ENCODE measurements at regions not wholly inside any gene's neighbourhood (a gene's known extent, or its start where the extent isn't known, plus 50 kb on each side); places are given as distances from the start of the nearest gene placed in this dataset.

DNA sequence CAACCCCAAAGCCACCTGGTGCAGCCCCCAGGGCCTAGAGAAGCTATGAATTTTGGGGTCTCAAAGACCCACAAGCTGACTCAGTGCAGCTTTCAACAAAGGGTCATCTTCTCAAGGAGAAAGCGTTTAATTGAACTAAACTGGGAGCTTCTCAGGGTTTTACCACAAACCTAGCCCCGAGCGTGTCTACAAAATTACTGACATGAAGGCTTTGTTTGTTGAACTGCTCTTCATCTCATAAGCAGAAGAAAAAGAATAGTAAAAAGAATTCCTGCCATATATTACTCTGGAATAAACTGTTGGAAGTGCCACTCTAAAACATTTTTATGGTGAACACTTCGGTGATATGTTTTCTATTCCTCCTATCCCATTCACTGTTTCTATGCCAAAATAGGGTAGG, 50.8 kb upstream of the INCENP start:
- no peak for TF ChIP-seq EZH2 (IDR thresholded peaks at IDR 0.05; ENCODE audit: insufficient read depth, low read length)
- TF ChIP-seq, protein P1, sequence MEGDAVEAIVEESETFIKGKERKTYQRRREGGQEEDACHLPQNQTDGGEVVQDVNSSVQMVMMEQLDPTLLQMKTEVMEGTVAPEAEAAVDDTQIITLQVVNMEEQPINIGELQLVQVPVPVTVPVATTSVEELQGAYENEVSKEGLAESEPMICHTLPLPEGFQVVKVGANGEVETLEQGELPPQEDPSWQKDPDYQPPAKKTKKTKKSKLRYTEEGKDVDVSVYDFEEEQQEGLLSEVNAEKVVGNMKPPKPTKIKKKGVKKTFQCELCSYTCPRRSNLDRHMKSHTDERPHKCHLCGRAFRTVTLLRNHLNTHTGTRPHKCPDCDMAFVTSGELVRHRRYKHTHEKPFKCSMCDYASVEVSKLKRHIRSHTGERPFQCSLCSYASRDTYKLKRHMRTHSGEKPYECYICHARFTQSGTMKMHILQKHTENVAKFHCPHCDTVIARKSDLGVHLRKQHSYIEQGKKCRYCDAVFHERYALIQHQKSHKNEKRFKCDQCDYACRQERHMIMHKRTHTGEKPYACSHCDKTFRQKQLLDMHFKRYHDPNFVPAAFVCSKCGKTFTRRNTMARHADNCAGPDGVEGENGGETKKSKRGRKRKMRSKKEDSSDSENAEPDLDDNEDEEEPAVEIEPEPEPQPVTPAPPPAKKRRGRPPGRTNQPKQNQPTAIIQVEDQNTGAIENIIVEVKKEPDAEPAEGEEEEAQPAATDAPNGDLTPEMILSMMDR (IDR thresholded peaks at IDR 0.05; ENCODE audit: insufficient read depth, low read depth, low read length) = no peak
